A673 (cell line): ENCODE measurements at regions not wholly inside any gene's neighbourhood (a gene's known extent, or its start where the extent isn't known, plus 50 kb on each side); places are given as distances from the start of the nearest gene placed in this dataset.

Experiments
- BruUV-seq: library from RNA; stranded (reverse); fragments of 400-500 nt; replicated peaks from 2 replicates; lab custom pipeline; 2021; lab: Mats Ljungman, UMichigan
- CTCF ChIA-PET: fragments of 300-600 bp; sonication (Branson Sonifier 250); formaldehyde crosslinking; loops from one replicate; lab custom pipeline; 2022; ENCODE audit warnings: antibody characterized with exemption; lab: Charles Lee
- POLR2A ChIA-PET: fragments of 300-600 bp; sonication (Branson Sonifier 250); formaldehyde crosslinking; loops from one replicate; lab custom pipeline; 2022; ENCODE audit warnings: antibody characterized with exemption; ENCODE audit not compliant: low non-redundant PET; lab: Charles Lee
- DNase-seq: peaks from one replicate; pipeline ENCODE4 v3.0.0-alpha.2; 2015; ENCODE audit warnings: low spot score
- H3K27ac ChIP-seq: fragments of 200-600 bp; sonication (generic); 2 replicates; pipeline ENCODE4 v1.5.1; 2016; ENCODE audit warnings: mixed run types, low read depth, mild to moderate bottlenecking, mixed read lengths, antibody characterized with exemption, low read length; ENCODE audit not compliant: poor library complexity, severe bottlenecking
- H3K27me3 ChIP-seq: fragments of 200-600 bp; sonication (generic); replicated peaks from 2 replicates; pipeline ENCODE4 v1.6.1; 2017; ENCODE audit warnings: mixed run types, low read depth, mild to moderate bottlenecking, mixed read lengths, antibody characterized with exemption, low read length; ENCODE audit not compliant: insufficient read depth, poor library complexity
- H3K36me3 ChIP-seq: fragments of 200-600 bp; sonication (generic); 2 replicates; pipeline ENCODE4 v1.6.1; 2016; ENCODE audit warnings: mixed run types, mild to moderate bottlenecking, mixed read lengths, antibody characterized with exemption, low read length; ENCODE audit not compliant: insufficient read depth, poor library complexity, severe bottlenecking
- H3K4me1 ChIP-seq: fragments of 200-600 bp; sonication (generic); 2 replicates; pipeline ENCODE4 v1.6.1; 2017; ENCODE audit warnings: mixed run types, mild to moderate bottlenecking, mixed read lengths, antibody characterized with exemption, low read length; ENCODE audit not compliant: insufficient read depth, poor library complexity, severe bottlenecking
- H3K4me3 ChIP-seq: fragments of 200-600 bp; sonication (generic); 2 replicates; pipeline ENCODE4 v1.5.1; 2016; ENCODE audit warnings: low read depth, mixed run types, mild to moderate bottlenecking, mixed read lengths, low read length; ENCODE audit not compliant: poor library complexity, severe bottlenecking
- H3K9me3 ChIP-seq: fragments of 200-600 bp; sonication (generic); 2 replicates; pipeline ENCODE4 v1.6.1; 2016; ENCODE audit warnings: mixed run types, low read depth, mild to moderate bottlenecking, mixed read lengths, antibody characterized with exemption, low read length; ENCODE audit not compliant: poor library complexity, severe bottlenecking
- CTCF ChIP-seq: fragments of 300-800, 200-600 bp; sonication (generic); conservative IDR thresholded peaks from 2 replicates; pipeline ENCODE4 v1.5.1; 2017; ENCODE audit warnings: low read depth, mild to moderate bottlenecking, antibody characterized with exemption, low read length, moderate library complexity, mixed read lengths
- EZH2 ChIP-seq: fragments of 200-600 bp; sonication (generic); IDR thresholded peaks from 2 replicates; pipeline ENCODE4 v1.6.1; 2017; ENCODE audit warnings: borderline replicate concordance, low read depth, mild to moderate bottlenecking, mixed read lengths, antibody characterized with exemption, low read length; ENCODE audit not compliant: poor library complexity, severe bottlenecking
- intact Hi-C: fragments of 100-400 bp; cut with micrococcal nuclease; formaldehyde crosslinking; loops from one replicate; pipeline ENCODE4 v1.10.0; 2022; ENCODE audit not compliant: unreplicated experiment

- no peaks in the 10 kb centered on the region for H3K36me3 ChIP-seq
- no peak overlapping the region for H3K27ac ChIP-seq
- peaks cover 34% of the 10 kb centered on the region for H3K27me3 ChIP-seq
- BruUV-seq = no TSS peak
- POLR2A ChIA-PET = no interaction called here
- DNase-seq = no peak
- no peaks in the 10 kb centered on the region for H3K4me1 ChIP-seq
- intact Hi-C loops = no loop called here
- TF ChIP-seq EZH2 (no peak), CTCF (peak; percentile 26; the same call in 1 of the 2 replicates)
- no peaks in the 10 kb centered on the region for H3K9me3 ChIP-seq
- CTCF ChIA-PET = no interaction called here
- H3K4me3 ChIP-seq = no peak overlapping the region
Measured at GRCh38 chr5:68055686-68056085, 159.9 kb upstream of the PIK3R1 start.

GRCh38 chr5:68054638-68055037 is 160.9 kb upstream of the PIK3R1 start:
- BruUV-seq = no TSS peak
- POLR2A ChIA-PET = no interaction called here
- Histone ChIP-seq H3K9me3 (no peaks in the 10 kb centered on the region), H3K4me1 (peaks cover 4% of the 10 kb centered on the region), H3K36me3 (no peaks in the 10 kb centered on the region), H3K4me3 (no peak overlapping the region), H3K27me3 (peaks cover 43% of the 10 kb centered on the region), H3K27ac (no peak overlapping the region)
- intact Hi-C loops = no loop called here
- DNase-seq = no peak
- CTCF ChIA-PET = no interaction called here
- no peak for TF ChIP-seq CTCF
- no peak for TF ChIP-seq EZH2

GRCh38 chr5:68053202-68053601 is 162.4 kb upstream of the PIK3R1 start:
- CTCF ChIA-PET = no interaction called here
- Histone ChIP-seq H3K4me1 (peaks cover 8% of the 10 kb centered on the region), H3K4me3 (no peak overlapping the region), H3K9me3 (peaks cover 2% of the 10 kb centered on the region), H3K27ac (no peak overlapping the region), H3K27me3 (peaks cover 39% of the 10 kb centered on the region), H3K36me3 (no peaks in the 10 kb centered on the region)
- POLR2A ChIA-PET = no interaction called here
- TF ChIP-seq CTCF (no peak), EZH2 (no peak)
- BruUV-seq = no TSS peak
- intact Hi-C loops = no loop called here
- no peak for DNase-seq
